ENCODE measurements at regions not wholly inside any gene's neighbourhood (a gene's known extent, or its start where the extent isn't known, plus 50 kb on each side); places are given as distances from the start of the nearest gene placed in this dataset.

- no peak for DNase-seq (ENCODE audit: low read depth)
Measured at GRCh38 chr10:121071901-121072300, 220.7 kb downstream of the WDR11 start.

DNA sequence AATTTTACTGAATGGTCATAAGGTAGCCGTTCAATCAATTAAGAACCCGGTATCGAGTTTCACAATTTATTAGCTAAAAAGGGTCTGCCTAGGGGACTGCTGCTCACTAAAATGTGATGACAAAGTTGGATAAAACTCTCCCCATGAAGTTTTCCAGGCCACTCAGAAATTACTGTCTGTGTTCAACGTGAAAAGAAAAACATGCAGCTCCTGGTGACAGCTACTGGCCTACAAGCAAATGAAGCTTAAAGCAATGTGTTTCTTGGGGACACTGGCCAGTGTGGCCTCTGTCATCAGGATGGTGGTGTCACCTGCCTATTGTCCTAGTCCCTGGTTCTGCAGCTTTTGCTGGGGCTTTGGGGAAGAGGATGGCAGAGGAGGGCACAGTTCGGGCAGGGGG is 222.6 kb downstream of the WDR11 start:
- no peak for DNase-seq (ENCODE audit: low read depth)

DNA sequence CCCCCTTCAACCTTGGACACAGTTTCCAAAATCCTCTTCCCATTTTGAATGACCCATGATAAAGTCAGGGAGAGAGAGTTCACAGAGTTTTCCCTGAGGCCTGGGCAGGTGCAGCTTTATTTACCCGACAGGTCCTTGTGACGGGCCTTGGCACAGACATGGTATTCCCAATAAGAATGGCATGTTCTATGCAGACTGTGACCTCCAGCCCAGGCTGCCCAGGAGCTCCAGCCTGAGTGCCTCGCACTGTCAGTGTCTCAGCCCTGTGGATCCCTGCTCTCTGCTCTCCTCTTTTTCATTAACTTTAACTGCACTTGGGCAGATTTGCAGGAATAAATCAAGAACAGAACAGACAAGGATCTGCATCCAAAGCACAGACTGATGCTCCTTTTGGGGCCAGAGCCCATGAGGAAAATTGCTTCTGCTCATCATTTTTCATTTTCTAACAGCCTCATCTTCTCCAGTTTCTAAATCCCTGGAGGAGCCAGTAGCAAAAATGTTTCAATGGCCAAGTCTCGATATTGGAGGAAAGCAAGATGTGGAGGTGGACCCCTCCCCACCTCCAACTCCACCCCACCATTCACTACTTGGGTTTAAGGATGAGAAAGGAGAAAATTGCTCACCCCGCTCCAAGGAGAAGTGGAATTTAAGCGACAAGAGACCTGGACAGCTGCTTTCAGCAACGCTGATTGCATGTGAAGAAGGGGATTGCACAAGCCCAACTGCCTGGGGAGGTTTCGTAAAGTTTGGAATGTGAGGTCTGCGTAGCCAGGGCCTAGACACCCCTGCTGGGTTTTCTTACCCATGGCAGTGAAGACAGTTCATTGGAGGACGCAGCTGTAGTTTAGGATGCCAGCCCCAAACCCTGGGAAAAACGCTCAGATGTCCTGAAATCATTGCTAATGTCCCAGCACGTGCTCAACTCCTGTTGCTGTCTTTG is 225.9 kb downstream of the WDR11 start:
- DNase-seq (ENCODE audit: low read depth), result peak; percentile 15

DNA sequence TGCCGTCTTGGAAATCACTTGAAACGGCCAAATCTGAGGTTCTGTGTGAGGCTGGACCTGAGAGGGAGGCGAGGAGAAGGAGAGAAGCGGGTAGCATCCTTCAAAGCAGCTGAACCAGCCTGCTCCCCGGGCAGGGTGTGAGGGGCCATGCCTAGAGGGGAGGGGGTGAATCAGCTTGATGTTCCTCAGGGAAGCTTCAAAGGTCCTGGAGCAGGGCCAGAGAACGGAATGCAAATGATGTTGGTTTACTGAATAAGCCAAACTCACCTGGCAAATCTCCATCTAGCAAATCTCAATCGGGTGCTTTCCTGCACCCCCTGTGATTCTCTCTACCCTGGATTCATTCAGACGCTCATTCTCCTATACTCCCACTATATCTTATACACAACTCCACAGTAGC is 226.9 kb downstream of the WDR11 start:
- DNase-seq (ENCODE audit: low read depth), result no peak

DNA sequence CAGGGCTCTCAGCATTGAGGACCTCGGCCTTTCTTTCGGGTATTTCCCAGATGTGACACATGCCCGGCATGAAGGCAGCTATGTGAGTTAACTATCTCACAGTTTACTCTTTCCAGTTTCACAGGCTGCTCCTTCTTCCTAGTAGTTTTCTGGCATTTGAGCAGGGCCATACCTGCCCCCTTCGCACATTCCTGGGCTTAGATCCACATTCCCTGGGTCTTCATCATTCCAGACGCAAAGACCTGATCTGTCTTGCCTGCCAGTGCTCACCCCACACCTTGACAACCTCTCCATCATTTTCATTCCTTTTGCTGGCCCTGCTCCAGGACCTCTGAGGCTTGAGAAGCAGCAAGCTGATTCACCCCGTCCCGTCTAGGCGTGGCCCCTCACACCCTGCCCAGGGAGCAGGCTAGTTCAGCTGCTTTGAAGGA is 227.5 kb downstream of the WDR11 start:
- DNase-seq (ENCODE audit: low read depth), result no peak

- no peak for DNase-seq (ENCODE audit: low read depth)
Measured at GRCh38 chr10:121079226-121079625, 228.1 kb downstream of the WDR11 start.

- no peak for DNase-seq (ENCODE audit: low read depth)
Measured at GRCh38 chr10:121080281-121080891, 229.2 kb downstream of the WDR11 start.

DNA sequence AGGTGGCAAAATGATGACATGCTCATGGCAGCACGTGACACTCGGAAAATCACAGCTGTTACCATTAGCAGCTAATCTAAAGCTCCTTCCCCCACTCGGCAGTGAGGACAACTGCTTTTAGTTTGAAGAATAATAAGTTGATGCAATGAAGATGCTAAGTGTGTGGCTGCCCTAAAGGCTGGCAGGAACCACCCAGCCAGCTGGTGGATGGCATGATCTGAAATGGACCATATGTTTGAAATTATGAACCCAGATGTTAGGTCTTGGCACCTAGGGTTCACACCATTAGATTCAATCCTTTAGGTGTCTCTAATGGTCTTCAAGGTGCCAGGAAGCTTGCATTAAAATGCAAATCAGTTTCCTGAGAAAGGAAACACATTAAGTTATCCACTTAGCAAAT is 230.1 kb downstream of the WDR11 start:
- DNase-seq (ENCODE audit: low read depth), result no peak

DNA sequence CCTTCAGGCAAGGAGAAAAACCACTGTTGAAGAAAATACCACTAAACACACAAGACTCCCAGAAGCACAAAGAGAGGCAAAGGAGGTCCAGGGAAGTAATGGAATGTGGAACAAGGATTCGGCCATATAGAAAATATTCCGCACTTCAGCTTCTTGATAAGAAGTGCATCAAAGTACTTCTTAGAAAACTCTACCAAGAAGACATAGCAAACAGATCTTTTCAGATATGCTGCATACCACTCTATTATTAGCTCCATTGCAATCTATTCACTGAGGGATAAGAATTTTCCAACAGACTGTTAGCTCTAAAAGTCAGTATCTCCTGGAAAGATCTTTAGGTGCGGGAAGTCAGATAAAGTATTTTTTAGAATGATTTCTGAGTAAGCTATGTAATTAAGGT is 231.8 kb downstream of the WDR11 start:
- DNase-seq (ENCODE audit: low read depth), result no peak

DNA sequence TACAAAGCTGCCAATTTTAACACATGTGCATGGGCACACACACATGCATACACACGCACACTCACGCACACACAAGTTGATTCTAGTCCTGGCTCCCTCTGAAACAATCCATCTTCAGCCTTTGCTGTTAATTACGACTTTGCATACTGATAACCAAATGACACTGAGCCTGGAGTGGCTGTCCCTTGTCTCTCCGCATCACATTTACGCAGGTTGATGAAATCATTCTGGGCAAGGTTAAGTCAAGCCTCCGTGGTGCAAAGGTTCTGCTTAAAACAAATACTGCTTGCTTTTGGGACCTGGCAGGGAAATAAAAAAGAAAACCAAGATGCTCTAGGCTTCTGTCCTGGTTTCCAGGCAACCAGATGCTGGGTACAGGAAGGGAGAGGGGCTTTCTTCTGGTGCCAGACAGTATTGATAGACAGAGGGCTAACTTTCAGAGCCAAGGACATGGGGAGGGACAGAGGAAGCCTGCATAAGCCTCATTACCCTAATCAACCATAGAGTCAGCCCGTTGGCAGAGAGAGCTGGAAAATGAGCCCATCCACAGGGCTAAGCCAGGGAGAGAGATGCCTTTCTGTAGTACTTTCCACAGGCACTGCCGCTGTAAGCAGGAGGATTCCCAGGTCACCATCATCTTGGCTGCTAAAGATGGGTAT is 233.0 kb downstream of the WDR11 start:
- DNase-seq (ENCODE audit: low read depth), result no peak

DNA sequence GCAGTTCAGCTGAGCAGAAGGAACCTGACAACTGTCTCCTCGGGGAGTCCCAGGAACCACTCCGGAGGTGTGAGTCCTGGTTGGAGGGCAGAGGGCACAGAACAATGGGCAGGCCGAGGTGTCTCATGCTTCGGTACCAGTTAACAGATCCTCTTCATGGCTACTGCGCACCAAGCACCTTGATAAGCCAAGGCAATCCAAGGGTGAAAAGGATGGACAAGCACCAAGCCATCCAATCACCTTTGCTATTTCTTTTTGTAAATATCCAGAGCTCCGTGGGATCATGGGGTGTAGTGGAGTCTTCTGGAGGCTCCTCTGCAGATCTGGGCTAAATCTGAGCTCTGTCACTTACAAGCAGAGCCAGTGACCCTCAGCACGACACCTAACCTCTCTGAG is 233.5 kb downstream of the WDR11 start:
- no peak for DNase-seq (ENCODE audit: low read depth)

DNA sequence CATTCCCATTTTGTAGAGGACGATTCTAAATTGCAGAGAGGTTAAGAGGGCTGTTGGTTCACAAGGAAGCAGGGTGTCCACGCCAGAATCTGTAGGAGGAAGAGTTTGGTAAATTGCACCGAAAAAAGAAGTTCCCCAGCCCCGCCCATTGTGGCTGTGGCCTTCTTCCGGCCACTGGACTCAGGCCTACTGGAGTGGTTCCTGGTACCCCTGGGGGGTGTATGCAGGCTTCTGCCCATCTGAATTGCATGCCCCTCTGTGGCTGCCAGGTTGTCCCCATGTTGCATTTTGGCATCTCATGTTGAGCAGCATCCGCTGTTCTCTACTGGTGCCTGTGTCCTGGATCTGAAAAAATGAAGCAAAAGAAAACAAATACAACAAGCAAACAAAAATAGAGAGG is 234.2 kb downstream of the WDR11 start:
- DNase-seq (ENCODE audit: low read depth), result no peak

- no peak for DNase-seq (ENCODE audit: low read depth)
Measured at GRCh38 chr10:121087129-121087528, 236.0 kb downstream of the WDR11 start.

GRCh38 chr10:121087688-121088087 is 236.5 kb downstream of the WDR11 start:
- no peak for DNase-seq (ENCODE audit: low read depth)

- DNase-seq (ENCODE audit: low read depth), result no peak
Measured at GRCh38 chr10:121088524-121088923, 237.4 kb downstream of the WDR11 start.

DNA sequence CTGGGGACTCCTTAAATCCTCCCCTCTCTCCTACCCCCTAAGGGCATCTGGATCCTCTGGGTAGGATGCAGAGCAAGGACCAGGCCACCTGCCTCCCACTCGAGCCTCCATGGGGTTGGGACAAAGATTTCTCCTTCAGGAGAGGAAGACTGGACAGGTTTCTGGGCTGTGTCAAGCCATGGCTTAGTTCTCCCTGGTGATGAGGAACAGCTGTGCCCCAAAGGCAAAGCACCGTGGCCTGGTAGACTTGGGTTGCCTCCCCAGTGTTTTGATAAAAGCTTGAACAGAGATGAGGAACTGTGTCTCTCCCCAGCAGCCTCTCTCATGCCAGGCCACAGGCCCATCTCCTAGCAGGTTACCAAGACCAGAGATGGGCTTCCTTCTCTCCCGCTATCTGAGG is 238.3 kb downstream of the WDR11 start:
- no peak for DNase-seq (ENCODE audit: low read depth)

- DNase-seq (ENCODE audit: low read depth), result no peak
Measured at GRCh38 chr10:121091961-121092719, 241.0 kb downstream of the WDR11 start.

GRCh38 chr10:121092720-121093095 is 241.5 kb downstream of the WDR11 start:
- no peak for DNase-seq (ENCODE audit: low read depth)

- no peak for DNase-seq (ENCODE audit: low read depth)
Measured at GRCh38 chr10:121096617-121097431, 245.7 kb downstream of the WDR11 start.

DNA sequence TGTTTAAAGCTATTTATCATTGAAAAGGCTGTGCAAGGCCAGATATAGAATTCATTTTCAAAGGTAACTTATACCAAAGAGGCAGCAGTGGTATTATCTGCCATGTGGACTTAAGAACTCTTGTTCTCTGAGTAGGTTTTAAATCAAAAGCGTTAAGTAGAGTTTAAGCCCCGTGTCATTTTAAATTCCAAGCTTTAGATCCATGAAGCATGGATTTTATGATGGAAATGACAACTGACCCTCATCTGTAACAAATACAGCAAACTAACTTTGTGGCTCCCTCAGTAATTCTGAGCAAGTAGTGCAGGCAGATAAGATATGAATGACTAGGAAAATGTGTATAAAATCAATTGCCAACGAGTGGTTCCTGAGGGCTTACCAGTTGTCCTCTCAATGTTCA is 247.0 kb downstream of the WDR11 start:
- no peak for DNase-seq (ENCODE audit: low read depth)

GRCh38 chr10:121098751-121099150 is 247.6 kb downstream of the WDR11 start:
- no peak for DNase-seq (ENCODE audit: low read depth)
